Dedifferentiated amniotic fluid mesenchymal stem cell (primary cell): ENCODE measurements at regions not wholly inside any gene's neighbourhood (a gene's known extent, or its start where the extent isn't known, plus 50 kb on each side); places are given as distances from the start of the nearest gene placed in this dataset.
"Not testable (repeated sequence)": the region's sequence is repeated elsewhere in the genome, so short reads cannot be mapped to it uniquely, and the experiment has no call there.

ENCODE experiments used
- DNase-seq: peaks from one replicate; pipeline ENCODE4 v3.0.0-alpha.2; 2016; ENCODE audit errors: extremely low spot score

- no peak for DNase-seq
Observed at GRCh38 chr1:238468068-238468467, 577.3 kb upstream of the ZP4 start.

- peak; percentile 21 for DNase-seq
Observed at GRCh38 chr1:238466459-238466858, 575.7 kb upstream of the ZP4 start.

- peak; percentile 23 for DNase-seq
Observed at GRCh38 chr1:238465449-238465848, 574.7 kb upstream of the ZP4 start.

GRCh38 chr1:238458899-238459298, 568.2 kb upstream of the ZP4 start:
- DNase-seq = no peak

GRCh38 chr1:238457610-238458009, 566.9 kb upstream of the ZP4 start:
- DNase-seq = no peak

- no peak for DNase-seq
Observed at GRCh38 chr1:238451781-238452310, 561.1 kb upstream of the ZP4 start.

- DNase-seq = no peak
Observed at GRCh38 chr1:238450976-238451375, 560.3 kb upstream of the ZP4 start.

- DNase-seq = no peak
Observed at GRCh38 chr1:238443687-238444086, 553.0 kb upstream of the ZP4 start.

- DNase-seq = no peak
Observed at GRCh38 chr1:238439511-238439910, 548.8 kb upstream of the ZP4 start.

GRCh38 chr1:238438311-238439270, 547.9 kb upstream of the ZP4 start:
- DNase-seq = no peak

GRCh38 chr1:238429703-238430102, 539.0 kb upstream of the ZP4 start:
- DNase-seq = not testable (repeated sequence)

- DNase-seq = no peak
Observed at GRCh38 chr1:238419209-238419608, 528.5 kb upstream of the ZP4 start.

GRCh38 chr1:238409932-238410331, 519.2 kb upstream of the ZP4 start:
- DNase-seq = peak; percentile 37

GRCh38 chr1:238409191-238409850, 518.6 kb upstream of the ZP4 start:
- peak; percentile 82 for DNase-seq

- no peak for DNase-seq
Observed at GRCh38 chr1:238408737-238409136, 518.0 kb upstream of the ZP4 start.

- DNase-seq = no peak
Observed at GRCh38 chr1:238406098-238406860, 515.6 kb upstream of the ZP4 start.

- no peak for DNase-seq
Observed at GRCh38 chr1:238404921-238405320, 514.2 kb upstream of the ZP4 start.

GRCh38 chr1:238404481-238404880, 513.8 kb upstream of the ZP4 start:
- no peak for DNase-seq

GRCh38 chr1:238401144-238401543, 510.4 kb upstream of the ZP4 start:
- DNase-seq = no peak

GRCh38 chr1:238399558-238399957, 508.8 kb upstream of the ZP4 start:
- no peak for DNase-seq

GRCh38 chr1:238396140-238396539, 505.4 kb upstream of the ZP4 start:
- DNase-seq = no peak

GRCh38 chr1:238384381-238384780, 493.7 kb upstream of the ZP4 start:
- no peak for DNase-seq
